Glutamatergic neuron (in vitro differentiated cells): ENCODE measurements at regions not wholly inside any gene's neighbourhood (a gene's known extent, or its start where the extent isn't known, plus 50 kb on each side); places are given as distances from the start of the nearest gene placed in this dataset.

Experiments used
- DNase-seq: peaks from one replicate; pipeline ENCODE4 v3.0.0; 2022
- H3K27ac Mint-ChIP-seq: one replicate; pipeline ENCODE4 v1.8.0; 2020; ENCODE audit warnings: mild to moderate bottlenecking, mixed read lengths, inconsistent platforms; ENCODE audit not compliant: unreplicated experiment
- H3K27me3 Mint-ChIP-seq: one replicate; pipeline ENCODE4 v1.8.0; 2020; ENCODE audit warnings: mild to moderate bottlenecking, moderate library complexity, mixed read lengths, inconsistent platforms; ENCODE audit not compliant: unreplicated experiment
- H3K36me3 Mint-ChIP-seq: one replicate; pipeline ENCODE4 v1.8.0; 2020; ENCODE audit warnings: mild to moderate bottlenecking, mixed read lengths, inconsistent platforms; ENCODE audit not compliant: unreplicated experiment
- H3K4me1 Mint-ChIP-seq: one replicate; pipeline ENCODE4 v1.8.0; 2020; ENCODE audit warnings: mild to moderate bottlenecking, low read depth, mixed read lengths, inconsistent platforms; ENCODE audit not compliant: unreplicated experiment
- H3K4me3 Mint-ChIP-seq: one replicate; pipeline ENCODE4 v1.8.0; 2020; ENCODE audit warnings: mild to moderate bottlenecking, mixed read lengths, inconsistent platforms; ENCODE audit not compliant: unreplicated experiment
- H3K9me3 Mint-ChIP-seq: one replicate; pipeline ENCODE4 v1.8.0; 2020; ENCODE audit warnings: mild to moderate bottlenecking, moderate library complexity, mixed read lengths, inconsistent platforms; ENCODE audit not compliant: unreplicated experiment
- TF ChIP-seq, protein P1 (sequence below): fragments of 200-600 bp; sonication (generic); IDR thresholded peaks from one replicate; pipeline ENCODE4 v1.5.0; 2021; ENCODE audit not compliant: partially characterized antibody, unreplicated experiment

DNA sequence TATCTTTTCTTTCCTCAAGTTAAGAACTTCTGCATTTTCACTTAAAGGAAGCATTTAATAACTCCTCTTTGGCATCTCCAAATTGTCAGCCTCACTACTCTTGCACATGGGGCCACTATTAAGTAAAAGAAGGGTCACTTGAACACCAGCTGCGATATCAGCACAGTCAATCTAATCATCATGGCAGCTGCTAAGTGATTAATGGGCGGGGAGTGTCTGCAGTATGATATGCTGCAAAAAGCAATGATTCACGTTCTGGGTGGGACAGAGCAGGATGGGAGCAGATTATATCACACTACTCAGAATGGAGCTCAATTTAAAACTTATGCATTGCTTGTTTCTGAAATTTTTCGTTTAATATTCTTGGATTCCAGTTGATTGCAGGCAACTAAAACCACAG, 447.4 kb upstream of the PFKP start:
- TF ChIP-seq, protein P1, sequence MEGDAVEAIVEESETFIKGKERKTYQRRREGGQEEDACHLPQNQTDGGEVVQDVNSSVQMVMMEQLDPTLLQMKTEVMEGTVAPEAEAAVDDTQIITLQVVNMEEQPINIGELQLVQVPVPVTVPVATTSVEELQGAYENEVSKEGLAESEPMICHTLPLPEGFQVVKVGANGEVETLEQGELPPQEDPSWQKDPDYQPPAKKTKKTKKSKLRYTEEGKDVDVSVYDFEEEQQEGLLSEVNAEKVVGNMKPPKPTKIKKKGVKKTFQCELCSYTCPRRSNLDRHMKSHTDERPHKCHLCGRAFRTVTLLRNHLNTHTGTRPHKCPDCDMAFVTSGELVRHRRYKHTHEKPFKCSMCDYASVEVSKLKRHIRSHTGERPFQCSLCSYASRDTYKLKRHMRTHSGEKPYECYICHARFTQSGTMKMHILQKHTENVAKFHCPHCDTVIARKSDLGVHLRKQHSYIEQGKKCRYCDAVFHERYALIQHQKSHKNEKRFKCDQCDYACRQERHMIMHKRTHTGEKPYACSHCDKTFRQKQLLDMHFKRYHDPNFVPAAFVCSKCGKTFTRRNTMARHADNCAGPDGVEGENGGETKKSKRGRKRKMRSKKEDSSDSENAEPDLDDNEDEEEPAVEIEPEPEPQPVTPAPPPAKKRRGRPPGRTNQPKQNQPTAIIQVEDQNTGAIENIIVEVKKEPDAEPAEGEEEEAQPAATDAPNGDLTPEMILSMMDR: no peak
- H3K27me3 Mint-ChIP-seq: peaks cover 5% of the 10 kb centered on the region
- H3K36me3 Mint-ChIP-seq: no peaks in the 10 kb centered on the region
- peaks cover 27% of the 10 kb centered on the region for H3K4me1 Mint-ChIP-seq
- no peak for DNase-seq
- H3K4me3 Mint-ChIP-seq: no peak overlapping the region
- H3K9me3 Mint-ChIP-seq: no peaks in the 10 kb centered on the region
- H3K27ac Mint-ChIP-seq: peak overlapping the region; percentile 28

DNA sequence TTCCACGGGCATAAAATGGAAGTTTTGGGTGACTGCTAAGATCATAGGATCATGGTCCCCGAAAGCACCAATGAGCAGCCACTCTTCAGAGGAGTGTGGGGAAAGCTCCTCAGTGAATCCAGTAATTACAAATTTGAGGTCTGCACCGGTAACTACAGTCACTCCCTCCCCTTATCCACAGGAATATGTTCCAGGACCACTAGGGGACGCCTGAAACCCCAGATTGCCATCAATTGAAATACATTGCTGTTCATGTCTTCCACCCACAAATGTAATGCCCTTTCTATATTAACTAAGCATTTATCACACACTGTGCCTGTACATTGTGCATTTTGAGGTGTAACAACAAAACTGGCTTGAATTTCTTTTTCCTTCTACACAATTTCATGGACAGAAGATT, 447.9 kb upstream of the PFKP start:
- H3K27me3 Mint-ChIP-seq: peaks cover 5% of the 10 kb centered on the region
- no peaks in the 10 kb centered on the region for H3K36me3 Mint-ChIP-seq
- H3K9me3 Mint-ChIP-seq: no peaks in the 10 kb centered on the region
- DNase-seq: peak; percentile 62
- TF ChIP-seq, protein P1: peak; percentile 55
- peaks cover 22% of the 10 kb centered on the region for H3K4me1 Mint-ChIP-seq
- H3K27ac Mint-ChIP-seq: peak overlapping the region; percentile 5
- no peak overlapping the region for H3K4me3 Mint-ChIP-seq

DNA sequence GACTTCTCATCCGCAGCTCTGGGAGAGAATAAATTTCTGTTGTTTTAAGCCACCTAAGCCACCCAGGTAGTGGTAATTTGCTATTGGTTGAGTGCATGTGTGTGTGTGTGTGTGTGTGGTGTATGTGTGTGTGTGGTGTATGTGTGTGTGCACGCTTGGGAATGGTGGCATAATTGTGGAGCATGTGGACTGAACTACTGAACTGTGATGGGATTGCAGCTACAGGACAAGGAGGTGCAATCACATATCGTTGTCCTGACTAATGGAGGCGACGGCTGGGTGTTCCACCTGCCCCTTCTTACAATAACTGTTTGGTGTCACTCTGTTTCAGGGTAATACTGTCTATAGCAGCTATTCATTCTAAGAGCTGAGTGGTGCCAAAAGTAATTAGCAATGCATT, 448.7 kb upstream of the PFKP start:
- Mint-ChIP-seq H3K36me3 (no peaks in the 10 kb centered on the region), H3K4me1 (peaks cover 22% of the 10 kb centered on the region), H3K27ac (no peak overlapping the region), H3K27me3 (peaks cover 5% of the 10 kb centered on the region), H3K9me3 (no peaks in the 10 kb centered on the region), H3K4me3 (no peak overlapping the region)
- TF ChIP-seq, protein P1: no peak
- no peak for DNase-seq

DNA sequence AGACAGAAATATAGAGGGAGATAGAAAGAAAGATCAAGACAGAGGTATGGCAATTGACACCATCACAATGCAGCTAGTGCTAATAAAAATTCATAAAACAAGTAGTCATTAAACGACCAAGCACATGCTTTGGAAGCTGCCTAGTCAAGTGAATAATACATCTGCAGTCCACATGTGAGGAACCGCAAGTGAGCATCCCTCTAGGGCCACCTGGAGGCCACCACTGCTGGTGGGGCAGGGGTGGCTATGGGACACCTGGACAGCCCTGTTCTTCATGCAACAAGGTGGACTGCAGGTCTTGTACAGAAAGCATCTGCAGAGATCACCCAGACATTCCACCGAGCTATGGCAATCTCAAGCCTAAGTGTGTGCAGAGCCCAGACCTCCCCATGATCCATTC, 451.1 kb upstream of the PFKP start:
- Mint-ChIP-seq H3K36me3 (no peaks in the 10 kb centered on the region), H3K4me3 (no peak overlapping the region), H3K4me1 (peaks cover 21% of the 10 kb centered on the region), H3K27me3 (no peaks in the 10 kb centered on the region), H3K9me3 (peaks cover 2% of the 10 kb centered on the region), H3K27ac (no peak overlapping the region)
- DNase-seq: no peak
- TF ChIP-seq, protein P1: no peak

DNA sequence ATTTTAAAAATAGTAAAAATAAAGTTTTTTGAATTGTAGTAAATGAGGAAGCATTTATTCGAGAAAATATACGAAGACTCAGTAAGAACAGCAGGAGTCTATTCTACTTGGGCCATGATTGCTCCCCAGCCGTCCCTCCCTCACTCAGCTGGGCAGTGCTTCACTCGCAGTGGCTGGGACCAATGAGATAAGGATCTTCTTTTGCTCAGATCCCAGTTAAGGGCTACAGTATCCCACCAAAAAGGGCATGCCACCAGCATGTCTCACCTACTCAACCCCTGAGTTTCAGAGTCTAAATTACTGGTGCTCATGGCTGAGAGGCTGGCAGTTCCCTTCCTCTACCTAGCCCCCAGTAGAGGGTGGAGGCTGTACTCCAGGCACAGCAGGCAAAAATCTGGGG, 455.7 kb upstream of the PFKP start:
- H3K9me3 Mint-ChIP-seq: peaks cover 2% of the 10 kb centered on the region
- H3K27me3 Mint-ChIP-seq: peaks cover 2% of the 10 kb centered on the region

More for the DNA sequence above, 455.7 kb upstream of the PFKP start:
- peak overlapping the region; percentile 29 for H3K27ac Mint-ChIP-seq
- no peak overlapping the region for H3K4me3 Mint-ChIP-seq
- no peak for DNase-seq
- TF ChIP-seq, protein P1: no peak
- peaks cover 21% of the 10 kb centered on the region for H3K4me1 Mint-ChIP-seq
- peaks cover 2% of the 10 kb centered on the region for H3K36me3 Mint-ChIP-seq
